Upper lobe of right lung (tissue), 1 donor: ENCODE measurements at regions not wholly inside any gene's neighbourhood (a gene's known extent, or its start where the extent isn't known, plus 50 kb on each side); places are given as distances from the start of the nearest gene placed in this dataset.

Source experiments
- ATAC-seq: fragments of 200-7000 bp; cut with Tn5 transposase; one replicate; pipeline ENCODE4 v1.9.1; 2020; ENCODE audit warnings: mild to moderate bottlenecking, moderate library complexity
- DNase-seq: peaks from one replicate; pipeline ENCODE4 v3.0.0-alpha.2; 2020
- H3K27ac ChIP-seq: fragments of 200-600 bp; one replicate; pipeline ENCODE4 v1.8.0; 2022
- H3K27me3 ChIP-seq: fragments of 200-600 bp; one replicate; pipeline ENCODE4 v1.8.0; 2022; ENCODE audit warnings: mild to moderate bottlenecking
- H3K36me3 ChIP-seq: fragments of 200-600 bp; one replicate; pipeline ENCODE4 v1.8.0; 2022
- H3K4me1 ChIP-seq: fragments of 200-600 bp; one replicate; pipeline ENCODE4 v1.8.0; 2022
- H3K4me3 ChIP-seq: fragments of 200-600 bp; one replicate; pipeline ENCODE4 v1.8.0; 2022; ENCODE audit warnings: mild to moderate bottlenecking
- H3K9me3 ChIP-seq: fragments of 200-600 bp; one replicate; pipeline ENCODE4 v1.8.0; 2022
- intact Hi-C: fragments of 100-400 bp; cut with DNase I; formaldehyde crosslinking; loops from one replicate; pipeline ENCODE4 v1.11.0; 2022
- TF ChIP-seq, protein P1 (sequence below): fragments of 200-600 bp; IDR thresholded peaks from one replicate; pipeline ENCODE4 v1.8.0; 2022; ENCODE audit warnings: antibody characterized with exemption
- donor health status: DM: no; HTN: yes; CAD: no; lungs with severe emphysema.

DNA sequence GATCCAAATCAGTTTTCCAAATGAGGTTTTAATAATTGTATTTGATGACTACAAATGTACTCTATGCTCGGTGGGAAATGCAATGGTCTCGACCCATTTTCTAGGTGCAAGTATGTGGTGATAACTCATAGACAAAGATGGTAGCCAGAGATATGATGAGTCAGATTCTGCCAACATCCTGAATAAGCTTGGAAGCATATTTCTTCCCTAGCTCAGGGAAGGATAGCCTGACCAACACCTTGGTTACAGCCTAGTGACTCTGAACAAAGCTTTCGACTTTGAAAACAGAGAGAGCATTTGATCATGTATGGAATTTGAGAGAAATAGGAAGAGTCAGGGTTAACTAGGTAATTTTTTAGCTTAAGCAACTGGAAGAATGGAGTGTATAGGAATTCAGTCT is 128.3 kb upstream of the MYOCD start:
- intact Hi-C loops: no loop called here
- TF ChIP-seq, protein P1, sequence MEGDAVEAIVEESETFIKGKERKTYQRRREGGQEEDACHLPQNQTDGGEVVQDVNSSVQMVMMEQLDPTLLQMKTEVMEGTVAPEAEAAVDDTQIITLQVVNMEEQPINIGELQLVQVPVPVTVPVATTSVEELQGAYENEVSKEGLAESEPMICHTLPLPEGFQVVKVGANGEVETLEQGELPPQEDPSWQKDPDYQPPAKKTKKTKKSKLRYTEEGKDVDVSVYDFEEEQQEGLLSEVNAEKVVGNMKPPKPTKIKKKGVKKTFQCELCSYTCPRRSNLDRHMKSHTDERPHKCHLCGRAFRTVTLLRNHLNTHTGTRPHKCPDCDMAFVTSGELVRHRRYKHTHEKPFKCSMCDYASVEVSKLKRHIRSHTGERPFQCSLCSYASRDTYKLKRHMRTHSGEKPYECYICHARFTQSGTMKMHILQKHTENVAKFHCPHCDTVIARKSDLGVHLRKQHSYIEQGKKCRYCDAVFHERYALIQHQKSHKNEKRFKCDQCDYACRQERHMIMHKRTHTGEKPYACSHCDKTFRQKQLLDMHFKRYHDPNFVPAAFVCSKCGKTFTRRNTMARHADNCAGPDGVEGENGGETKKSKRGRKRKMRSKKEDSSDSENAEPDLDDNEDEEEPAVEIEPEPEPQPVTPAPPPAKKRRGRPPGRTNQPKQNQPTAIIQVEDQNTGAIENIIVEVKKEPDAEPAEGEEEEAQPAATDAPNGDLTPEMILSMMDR: no peak
- no peak for ATAC-seq

DNA sequence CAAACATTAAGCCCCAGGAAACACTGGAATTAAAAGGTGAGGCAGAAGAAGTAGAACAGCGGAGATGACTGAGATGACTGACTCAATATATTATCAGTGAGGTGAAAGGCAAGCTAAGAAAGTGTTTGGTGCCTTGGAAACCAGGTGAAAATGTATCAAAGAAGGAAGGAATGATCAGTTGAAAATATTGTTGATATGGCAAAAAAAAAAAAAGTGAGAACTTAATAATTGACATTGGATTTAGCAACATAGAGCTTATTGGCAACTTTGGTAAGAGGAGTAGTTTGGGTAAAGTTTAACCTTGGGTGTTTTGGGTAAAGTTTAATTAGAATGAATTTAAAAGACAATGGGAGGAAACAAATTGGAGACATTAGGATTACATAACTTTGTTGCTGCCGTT is 127.7 kb upstream of the MYOCD start:
- DNase-seq: no peak
- Histone ChIP-seq H3K36me3 (no peaks in the 10 kb centered on the region), H3K27ac (no peak overlapping the region), H3K4me1 (no peaks in the 10 kb centered on the region), H3K9me3 (no peaks in the 10 kb centered on the region), H3K27me3 (peaks cover 15% of the 10 kb centered on the region), H3K4me3 (no peak overlapping the region)
- intact Hi-C loops: no loop called here
- no peak for ATAC-seq
- TF ChIP-seq, protein P1: no peak

More for the DNA sequence above, 128.3 kb upstream of the MYOCD start:
- Histone ChIP-seq H3K4me3 (no peak overlapping the region), H3K27me3 (peaks cover 21% of the 10 kb centered on the region), H3K36me3 (no peaks in the 10 kb centered on the region), H3K27ac (no peak overlapping the region), H3K9me3 (no peaks in the 10 kb centered on the region), H3K4me1 (no peaks in the 10 kb centered on the region)
- DNase-seq: no peak

DNA sequence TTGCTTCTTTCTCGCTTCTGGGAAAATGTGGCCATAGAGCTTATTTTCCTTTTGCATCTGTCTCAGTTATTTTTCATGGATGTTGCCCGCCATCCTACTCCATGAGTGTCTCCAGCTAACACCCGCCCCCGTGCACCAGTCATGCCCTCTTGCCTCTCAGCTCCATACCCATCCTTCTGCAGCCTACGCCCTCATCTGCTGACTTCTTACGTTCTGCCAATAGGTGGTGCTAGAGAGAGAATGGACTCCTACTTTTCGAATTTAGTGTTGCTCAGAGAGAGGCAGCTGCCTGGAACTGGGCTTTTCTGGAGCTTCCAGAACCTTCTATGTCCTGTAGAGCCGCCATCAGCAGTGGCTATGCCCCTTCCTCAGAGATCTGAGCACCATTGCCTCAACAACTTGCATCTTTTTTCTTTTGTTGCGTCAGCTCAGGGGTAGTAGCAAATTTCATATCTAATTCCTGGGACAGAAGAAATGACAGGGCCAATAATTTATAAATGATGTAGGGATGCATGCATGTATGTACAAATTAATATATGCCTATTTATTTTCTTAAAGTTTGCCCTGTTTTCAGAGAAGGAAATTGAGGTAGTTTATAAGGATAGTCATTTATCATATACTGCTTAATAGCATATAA is 119.7 kb upstream of the MYOCD start:
- ATAC-seq (peak; percentile 91), DNase-seq (no peak)
- intact Hi-C loops: no loop called here

DNA sequence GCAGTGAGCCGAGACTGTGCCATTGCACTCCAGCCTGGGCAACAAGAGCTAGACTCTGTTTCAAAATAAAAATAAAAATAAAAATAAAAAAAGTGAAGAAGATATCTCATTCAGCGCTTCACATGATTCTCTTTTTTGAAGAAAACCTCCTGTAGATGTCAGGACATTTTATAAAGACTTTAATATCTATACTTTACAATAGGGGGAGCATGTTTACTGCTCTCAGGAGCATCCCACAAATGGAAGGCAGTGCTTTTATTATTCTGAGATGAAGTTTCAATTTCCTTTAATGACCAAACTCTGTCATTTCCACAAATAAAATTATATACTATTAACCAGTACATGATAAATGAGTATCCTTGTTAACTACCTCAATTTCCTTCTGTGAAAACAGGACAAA is 118.7 kb upstream of the MYOCD start:
- Histone ChIP-seq H3K27ac (no peak overlapping the region), H3K27me3 (no peaks in the 10 kb centered on the region), H3K4me3 (no peak overlapping the region), H3K36me3 (no peaks in the 10 kb centered on the region), H3K9me3 (no peaks in the 10 kb centered on the region), H3K4me1 (no peaks in the 10 kb centered on the region)
- DNase-seq: no peak
- TF ChIP-seq, protein P1: no peak
- intact Hi-C loops: no loop called here
- no peak for ATAC-seq

More for the DNA sequence above, 119.7 kb upstream of the MYOCD start:
- TF ChIP-seq, protein P1: peak; percentile 66
- Histone ChIP-seq H3K4me1 (no peaks in the 10 kb centered on the region), H3K9me3 (no peaks in the 10 kb centered on the region), H3K27me3 (peaks cover under 1% of the 10 kb centered on the region), H3K4me3 (no peak overlapping the region), H3K36me3 (no peaks in the 10 kb centered on the region), H3K27ac (no peak overlapping the region)

DNA sequence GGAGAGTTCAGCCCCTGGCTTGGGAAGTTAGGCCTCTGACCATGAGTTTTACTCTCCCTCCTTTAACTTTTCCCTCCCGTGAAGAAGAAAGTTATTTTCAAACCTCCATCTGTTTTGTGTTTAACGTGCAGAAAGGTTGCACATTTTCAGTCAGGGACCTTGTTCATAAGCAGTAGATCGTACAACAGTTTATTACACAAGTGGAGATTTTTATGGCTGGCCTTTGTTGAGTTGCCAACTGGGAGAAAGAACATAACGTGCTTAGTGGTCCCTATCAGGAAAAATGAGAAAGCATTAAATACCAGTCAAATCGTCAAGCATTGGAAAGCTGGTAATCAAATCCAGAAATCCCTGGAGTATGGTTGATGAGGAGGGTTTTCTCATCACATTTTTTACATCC is 117.9 kb upstream of the MYOCD start:
- Histone ChIP-seq H3K27ac (no peak overlapping the region), H3K4me1 (no peaks in the 10 kb centered on the region), H3K9me3 (no peaks in the 10 kb centered on the region), H3K36me3 (no peaks in the 10 kb centered on the region), H3K27me3 (no peaks in the 10 kb centered on the region), H3K4me3 (no peak overlapping the region)
- DNase-seq (no peak), ATAC-seq (no peak)
- intact Hi-C loops: no loop called here
- TF ChIP-seq, protein P1: no peak

DNA sequence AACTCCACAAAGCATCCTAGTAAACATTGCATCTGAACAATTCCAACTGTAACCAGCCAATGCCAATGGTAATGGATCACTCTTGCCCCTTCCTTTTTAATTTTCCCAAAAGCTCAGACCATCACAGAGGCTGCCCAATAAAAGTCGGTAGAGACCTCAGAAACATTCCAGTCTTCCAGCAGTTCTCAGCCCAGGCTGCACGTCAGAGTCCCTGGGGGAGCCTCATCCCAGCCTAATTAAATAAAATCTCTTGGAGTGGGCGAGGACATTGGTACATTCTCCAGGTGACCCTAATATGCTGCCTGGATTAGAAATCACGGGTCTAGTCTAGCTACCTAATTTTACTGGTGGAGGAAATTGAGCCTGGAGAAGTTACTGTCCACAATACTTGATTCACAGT is 117.1 kb upstream of the MYOCD start:
- TF ChIP-seq, protein P1: no peak
- H3K36me3 ChIP-seq: no peaks in the 10 kb centered on the region
- H3K27me3 ChIP-seq: no peaks in the 10 kb centered on the region
- DNase-seq: no peak
- no peak overlapping the region for H3K27ac ChIP-seq
- ATAC-seq: no peak
- H3K4me1 ChIP-seq: no peaks in the 10 kb centered on the region
- H3K9me3 ChIP-seq: no peaks in the 10 kb centered on the region
- intact Hi-C loops: no loop called here
- H3K4me3 ChIP-seq: no peak overlapping the region
